ENCODE measurements at regions not wholly inside any gene's neighbourhood (a gene's known extent, or its start where the extent isn't known, plus 50 kb on each side); places are given as distances from the start of the nearest gene placed in this dataset.

DNA sequence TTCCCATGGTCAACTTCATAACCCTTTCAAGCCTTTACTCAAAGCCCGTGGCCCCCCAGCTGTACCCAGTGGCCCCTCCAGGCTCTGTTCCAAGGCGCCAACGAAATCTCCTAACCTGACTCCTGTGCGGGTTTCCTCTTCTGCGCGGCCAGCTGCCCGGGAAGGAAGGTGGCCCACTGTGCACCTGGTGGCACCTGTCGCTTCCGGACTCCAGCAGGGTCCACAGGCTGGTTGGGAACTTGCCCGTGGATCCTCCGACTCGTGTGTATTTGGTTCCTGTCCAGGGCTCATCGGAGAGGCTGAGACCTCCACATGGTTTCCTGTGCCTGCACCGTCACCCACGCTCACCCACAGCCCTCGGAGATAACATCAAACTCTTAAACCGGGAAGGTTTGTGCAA is 335.4 kb downstream of the BRD1 start:
- TF ChIP-seq, protein P1, sequence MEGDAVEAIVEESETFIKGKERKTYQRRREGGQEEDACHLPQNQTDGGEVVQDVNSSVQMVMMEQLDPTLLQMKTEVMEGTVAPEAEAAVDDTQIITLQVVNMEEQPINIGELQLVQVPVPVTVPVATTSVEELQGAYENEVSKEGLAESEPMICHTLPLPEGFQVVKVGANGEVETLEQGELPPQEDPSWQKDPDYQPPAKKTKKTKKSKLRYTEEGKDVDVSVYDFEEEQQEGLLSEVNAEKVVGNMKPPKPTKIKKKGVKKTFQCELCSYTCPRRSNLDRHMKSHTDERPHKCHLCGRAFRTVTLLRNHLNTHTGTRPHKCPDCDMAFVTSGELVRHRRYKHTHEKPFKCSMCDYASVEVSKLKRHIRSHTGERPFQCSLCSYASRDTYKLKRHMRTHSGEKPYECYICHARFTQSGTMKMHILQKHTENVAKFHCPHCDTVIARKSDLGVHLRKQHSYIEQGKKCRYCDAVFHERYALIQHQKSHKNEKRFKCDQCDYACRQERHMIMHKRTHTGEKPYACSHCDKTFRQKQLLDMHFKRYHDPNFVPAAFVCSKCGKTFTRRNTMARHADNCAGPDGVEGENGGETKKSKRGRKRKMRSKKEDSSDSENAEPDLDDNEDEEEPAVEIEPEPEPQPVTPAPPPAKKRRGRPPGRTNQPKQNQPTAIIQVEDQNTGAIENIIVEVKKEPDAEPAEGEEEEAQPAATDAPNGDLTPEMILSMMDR (IDR thresholded peaks at IDR 0.05), result no peak
- no peak for TF ChIP-seq POLR2A (IDR thresholded peaks at IDR 0.05)

Measured in adrenal gland (tissue), 5 donors.